NCI-H1092 (cell line): ENCODE measurements at regions not wholly inside any gene's neighbourhood (a gene's known extent, or its start where the extent isn't known, plus 50 kb on each side); places are given as distances from the start of the nearest gene placed in this dataset.

Experiments used
- DNase-seq: peaks from one replicate; lab custom pipeline; 2025; lab: John Stamatoyannopoulos, UW

GRCh38 chr1:37274938-37275631, 199.3 kb upstream of the ZC3H12A start:
- peak; percentile 47 for DNase-seq

DNA sequence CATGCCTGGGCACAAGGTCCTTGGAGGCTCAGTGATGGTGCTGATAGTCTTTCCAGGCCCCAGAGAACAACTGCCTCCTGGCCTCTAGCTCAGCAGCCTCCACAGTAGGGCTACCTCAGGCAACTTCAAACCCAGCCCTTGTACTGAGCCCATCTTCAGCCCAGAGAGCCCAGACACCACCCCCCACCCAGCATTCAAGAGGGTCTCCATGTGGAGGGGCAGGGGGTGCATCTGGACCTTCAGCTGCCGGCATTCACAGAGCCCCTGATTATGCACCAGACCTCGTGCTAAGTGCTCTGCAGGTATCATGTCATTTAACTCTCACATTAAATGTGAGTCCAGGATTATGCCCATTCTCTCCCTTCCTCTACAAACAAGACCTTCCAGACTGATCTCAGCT, 197.0 kb upstream of the ZC3H12A start:
- no peak for DNase-seq

GRCh38 chr1:37281354-37281753, 193.0 kb upstream of the ZC3H12A start:
- DNase-seq, result no peak

GRCh38 chr1:37282764-37283163, 191.6 kb upstream of the ZC3H12A start:
- DNase-seq, result no peak

GRCh38 chr1:37284053-37284452, 190.3 kb upstream of the ZC3H12A start:
- no peak for DNase-seq

- no peak for DNase-seq
Observed at GRCh38 chr1:37286881-37287280, 187.5 kb upstream of the ZC3H12A start.

DNA sequence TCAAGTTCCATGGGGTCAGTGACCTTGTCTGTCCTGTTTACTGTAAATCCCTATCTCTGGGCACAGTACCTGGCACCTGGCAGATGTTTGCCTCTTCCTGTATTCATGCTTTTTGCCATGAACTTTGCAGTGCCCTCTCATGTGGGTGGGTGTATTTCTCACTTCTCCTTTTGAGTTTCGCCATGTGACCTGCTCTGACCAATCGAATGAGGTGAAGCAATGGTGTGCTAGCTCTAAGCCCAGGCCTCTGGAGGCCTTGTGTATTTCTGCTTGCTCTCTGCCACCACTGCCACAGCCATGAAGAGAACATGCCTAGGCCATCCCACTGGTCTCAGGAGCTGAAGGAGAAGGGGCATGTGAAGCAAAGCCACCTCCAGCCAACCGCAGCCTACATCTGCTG, 185.5 kb upstream of the ZC3H12A start:
- DNase-seq, result no peak

DNA sequence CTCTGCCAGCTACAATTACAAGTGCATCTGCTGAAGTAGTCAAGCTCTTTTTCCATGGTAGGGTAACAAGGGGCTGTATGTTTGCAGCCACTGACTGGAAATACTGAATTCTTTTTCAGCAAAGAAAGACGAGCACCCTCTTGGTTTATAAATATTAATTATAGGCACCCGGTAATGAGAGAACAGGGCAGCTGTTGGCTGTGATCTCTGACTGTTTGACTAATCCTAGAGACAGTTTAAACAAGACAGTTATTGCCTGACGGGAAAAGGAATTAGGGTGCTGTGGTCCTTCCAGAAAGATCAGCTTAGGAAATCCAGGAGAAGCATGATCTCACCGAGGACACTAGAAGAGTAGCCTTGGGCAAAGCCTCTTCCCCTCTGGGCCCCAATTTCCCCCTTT, 183.7 kb upstream of the ZC3H12A start:
- DNase-seq, result peak; percentile 25

DNA sequence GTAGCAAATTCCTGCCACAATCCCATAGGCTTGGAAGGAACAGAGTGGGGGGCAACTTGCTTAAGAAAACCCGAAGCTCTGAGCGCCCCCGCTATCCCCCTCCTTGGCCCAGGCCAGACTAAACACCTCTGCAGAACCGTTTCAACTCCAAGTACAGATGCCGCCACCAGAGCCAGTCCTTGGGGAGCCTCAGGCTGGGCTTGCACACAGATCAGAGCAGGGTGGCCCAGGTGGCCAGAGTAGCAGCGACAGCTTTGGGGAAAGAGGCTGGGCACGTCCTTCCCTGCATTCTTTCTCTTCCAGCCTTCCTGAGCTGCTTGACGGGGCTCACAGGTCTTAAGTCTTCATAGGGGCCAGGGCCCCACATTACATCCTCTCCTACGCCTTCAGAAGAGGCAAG, 181.6 kb upstream of the ZC3H12A start:
- DNase-seq, result no peak

- no peak for DNase-seq
Observed at GRCh38 chr1:37294096-37294495, 180.3 kb upstream of the ZC3H12A start.

DNA sequence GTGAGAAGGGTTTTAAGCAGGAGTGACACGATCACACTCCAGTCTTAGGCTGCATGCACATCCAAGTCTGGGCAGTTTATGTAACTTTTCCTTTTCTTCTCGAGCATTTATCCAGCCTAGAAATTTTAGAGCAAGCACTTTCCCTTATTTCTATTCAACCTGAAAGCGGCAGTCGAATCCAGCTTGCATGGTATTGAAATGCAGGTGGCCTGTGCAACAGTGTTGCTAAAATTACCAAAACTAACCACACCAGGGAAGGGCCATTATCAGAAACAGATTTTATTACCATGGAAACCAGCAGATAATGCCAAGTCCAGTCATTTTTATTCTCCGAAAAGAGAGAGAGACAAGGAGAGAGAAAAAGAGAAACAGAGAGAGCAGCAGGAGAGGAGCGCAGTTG, 179.9 kb upstream of the ZC3H12A start:
- no peak for DNase-seq

GRCh38 chr1:37298769-37299168, 175.6 kb upstream of the ZC3H12A start:
- DNase-seq, result no peak

DNA sequence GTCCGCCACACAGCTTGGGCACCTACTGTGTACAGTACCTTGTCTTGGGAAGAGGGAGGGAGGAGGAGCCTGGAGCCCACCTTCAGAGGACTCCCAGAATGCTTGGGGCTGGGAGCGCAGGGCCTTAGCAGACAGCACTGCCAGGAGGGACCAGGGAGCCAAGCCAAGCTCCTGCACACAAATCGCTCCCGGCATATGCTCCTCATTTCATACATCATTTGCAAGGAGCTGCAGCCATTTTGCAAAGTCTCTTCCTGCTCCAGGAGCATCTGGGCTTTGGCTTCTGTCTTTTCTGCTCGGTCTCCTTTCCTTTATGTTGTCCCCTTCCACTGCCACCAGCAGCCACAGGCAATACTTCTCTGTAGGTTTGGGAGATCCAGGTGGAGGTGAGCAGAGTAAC, 175.2 kb upstream of the ZC3H12A start:
- DNase-seq, result no peak

- DNase-seq, result no peak
Observed at GRCh38 chr1:37303884-37304574, 170.4 kb upstream of the ZC3H12A start.

GRCh38 chr1:37305108-37305507, 169.3 kb upstream of the ZC3H12A start:
- DNase-seq, result no peak

DNA sequence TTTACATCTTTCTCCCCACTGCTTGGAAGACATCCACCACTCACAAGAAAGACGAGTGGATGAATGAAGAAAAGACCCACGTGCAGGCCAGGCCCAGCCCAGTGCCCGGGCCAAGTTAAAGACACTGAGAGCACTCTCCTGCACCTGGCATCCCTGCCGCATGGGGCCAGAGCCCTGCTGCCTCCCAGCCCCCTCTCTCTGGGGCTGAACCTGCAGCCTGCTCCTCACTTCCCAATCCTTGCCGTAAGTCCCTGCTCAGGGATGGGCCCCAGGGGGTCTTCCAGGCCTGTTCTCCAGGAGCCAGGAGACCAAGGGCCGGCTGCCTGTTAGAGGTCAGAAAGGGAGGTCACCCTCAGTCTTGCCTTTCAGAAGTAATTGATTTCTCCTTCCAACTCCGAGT, 168.5 kb upstream of the ZC3H12A start:
- peak; percentile 83 for DNase-seq

DNA sequence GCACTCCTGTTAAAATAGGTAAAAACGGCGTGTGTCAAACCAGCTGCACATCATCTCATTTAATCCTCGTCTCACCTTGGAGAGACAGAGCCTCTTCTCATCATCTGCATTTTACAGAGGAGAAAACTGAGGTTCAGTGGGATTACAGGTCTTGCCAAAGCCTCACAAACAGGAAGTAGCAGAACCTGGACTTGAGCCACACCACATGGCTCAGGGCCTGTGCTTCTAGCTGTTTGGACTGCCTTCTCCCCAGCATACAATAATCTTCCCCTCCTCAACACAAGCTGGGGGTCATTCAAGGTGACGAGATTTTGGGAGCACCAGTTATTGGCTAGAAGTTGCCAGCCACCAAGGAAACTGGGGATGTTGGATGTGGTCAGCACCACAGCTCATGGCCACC, 167.9 kb upstream of the ZC3H12A start:
- DNase-seq, result no peak

- DNase-seq, result no peak
Observed at GRCh38 chr1:37306871-37307270, 167.5 kb upstream of the ZC3H12A start.

GRCh38 chr1:37308031-37308960, 166.1 kb upstream of the ZC3H12A start:
- DNase-seq, result no peak

GRCh38 chr1:37309574-37309973, 164.8 kb upstream of the ZC3H12A start:
- DNase-seq, result no peak

- DNase-seq, result no peak
Observed at GRCh38 chr1:37310064-37310463, 164.3 kb upstream of the ZC3H12A start.

DNA sequence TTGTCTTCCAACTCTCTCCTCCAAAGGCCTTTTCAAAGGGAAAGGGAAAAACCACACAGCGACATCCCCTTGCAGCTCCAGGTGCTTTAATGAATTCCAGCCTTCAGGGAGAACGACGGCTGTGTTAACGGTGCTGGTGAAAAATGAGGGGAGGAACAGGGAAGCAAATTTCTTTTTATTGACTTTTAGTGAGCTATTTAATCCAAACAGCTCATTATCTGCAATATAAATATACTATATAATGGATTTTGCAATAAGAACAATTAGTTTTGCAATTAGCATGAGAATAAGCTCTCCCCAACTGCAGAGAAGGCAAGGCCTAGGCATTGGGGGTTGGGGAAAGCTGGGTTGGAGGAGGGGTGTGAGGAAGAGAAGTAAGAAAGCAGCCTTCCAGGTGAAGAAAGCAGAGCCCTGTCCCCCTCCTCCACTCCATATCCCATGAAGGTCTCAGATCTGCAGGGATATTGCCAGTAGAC, 159.0 kb upstream of the ZC3H12A start:
- no peak for DNase-seq
